ENCODE measurements at regions not wholly inside any gene's neighbourhood (a gene's known extent, or its start where the extent isn't known, plus 50 kb on each side); places are given as distances from the start of the nearest gene placed in this dataset.
"Not testable (repeated sequence)": the region's sequence is repeated elsewhere in the genome, so short reads cannot be mapped to it uniquely, and the experiment has no call there.

DNA sequence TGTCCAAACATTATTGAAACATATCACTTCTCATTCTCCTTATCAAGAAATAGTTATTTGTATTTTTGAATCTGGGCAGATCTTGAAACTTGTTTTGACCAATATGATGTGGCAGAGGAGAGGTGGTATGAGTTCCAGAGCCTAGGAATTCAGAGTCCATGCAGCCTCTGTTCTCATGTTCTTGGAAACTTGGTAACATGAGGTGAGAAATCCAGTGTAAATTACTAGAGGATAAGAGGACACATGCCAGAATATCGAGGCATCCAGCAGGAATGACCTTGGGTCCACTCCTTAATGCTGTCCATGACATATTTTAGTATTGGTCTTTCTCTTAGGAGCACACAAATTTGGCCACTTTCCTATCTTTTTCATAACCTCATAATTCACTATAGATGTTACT, 1374.6 kb downstream of the FSCB start:
- no peaks in the 10 kb centered on the region for H3K4me1 ChIP-seq (ENCODE audit: control insufficient read depth, low read length)
- no peaks in the 10 kb centered on the region for H4K20me1 ChIP-seq (ENCODE audit: control insufficient read depth, insufficient read depth, low read depth, low read length)
- TF ChIP-seq, protein P1, sequence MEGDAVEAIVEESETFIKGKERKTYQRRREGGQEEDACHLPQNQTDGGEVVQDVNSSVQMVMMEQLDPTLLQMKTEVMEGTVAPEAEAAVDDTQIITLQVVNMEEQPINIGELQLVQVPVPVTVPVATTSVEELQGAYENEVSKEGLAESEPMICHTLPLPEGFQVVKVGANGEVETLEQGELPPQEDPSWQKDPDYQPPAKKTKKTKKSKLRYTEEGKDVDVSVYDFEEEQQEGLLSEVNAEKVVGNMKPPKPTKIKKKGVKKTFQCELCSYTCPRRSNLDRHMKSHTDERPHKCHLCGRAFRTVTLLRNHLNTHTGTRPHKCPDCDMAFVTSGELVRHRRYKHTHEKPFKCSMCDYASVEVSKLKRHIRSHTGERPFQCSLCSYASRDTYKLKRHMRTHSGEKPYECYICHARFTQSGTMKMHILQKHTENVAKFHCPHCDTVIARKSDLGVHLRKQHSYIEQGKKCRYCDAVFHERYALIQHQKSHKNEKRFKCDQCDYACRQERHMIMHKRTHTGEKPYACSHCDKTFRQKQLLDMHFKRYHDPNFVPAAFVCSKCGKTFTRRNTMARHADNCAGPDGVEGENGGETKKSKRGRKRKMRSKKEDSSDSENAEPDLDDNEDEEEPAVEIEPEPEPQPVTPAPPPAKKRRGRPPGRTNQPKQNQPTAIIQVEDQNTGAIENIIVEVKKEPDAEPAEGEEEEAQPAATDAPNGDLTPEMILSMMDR (IDR thresholded peaks at IDR 0.05; ENCODE audit: low read depth, low read length, poor library complexity, severe bottlenecking): no peak
- no peak for TF ChIP-seq EZH2phosphoT487 (IDR thresholded peaks at IDR 0.05; ENCODE audit: borderline replicate concordance, low read length)
- no peak overlapping the region for H3K27ac ChIP-seq (ENCODE audit: low read depth, low read length)
- no peaks in the 10 kb centered on the region for H3K36me3 ChIP-seq (ENCODE audit: control insufficient read depth, low read length)
- no peaks in the 10 kb centered on the region for H3K79me2 ChIP-seq (ENCODE audit: control insufficient read depth, low read length)
- H3F3A ChIP-seq (ENCODE audit: control insufficient read depth, insufficient read depth): no peaks in the 10 kb centered on the region
- H3K4me3 ChIP-seq (ENCODE audit: low read length): no peak overlapping the region
- no peaks in the 10 kb centered on the region for H3K9me2 ChIP-seq (replicated peaks; ENCODE audit: control insufficient read depth, low read length)
- H3K9me3 ChIP-seq (ENCODE audit: control insufficient read depth, insufficient read depth, low read length): peaks cover 8% of the 10 kb centered on the region; the same call in 1 of the 2 replicates
- no peaks in the 10 kb centered on the region for H3K27me3 ChIP-seq (ENCODE audit: control insufficient read depth, low read length)
- no peak overlapping the region for H3K4me2 ChIP-seq (ENCODE audit: low read length)

DNA sequence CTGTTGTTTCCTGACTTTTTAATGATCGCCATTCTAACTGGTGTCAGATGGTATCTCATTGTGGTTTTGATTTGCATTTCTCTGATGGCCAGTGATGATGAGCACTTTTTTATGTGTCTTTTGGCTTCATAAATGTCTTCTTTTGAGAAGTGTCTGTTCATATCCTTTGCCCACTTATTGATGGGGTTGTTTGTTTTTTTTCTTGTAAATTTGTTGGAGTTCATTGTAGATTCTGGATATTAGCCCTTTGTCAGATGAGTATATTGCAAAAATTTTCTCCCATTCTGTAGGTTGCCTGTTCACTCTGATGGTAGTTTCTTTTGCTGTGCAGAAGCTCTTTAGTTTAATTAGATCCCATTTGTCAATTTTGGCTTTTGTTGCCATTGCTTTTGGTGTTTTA, 1378.7 kb downstream of the FSCB start:
- not testable (repeated sequence) for H3K27me3 ChIP-seq (ENCODE audit: control insufficient read depth, low read length); H3K9me2 ChIP-seq (replicated peaks; ENCODE audit: control insufficient read depth, low read length); H3K4me3 ChIP-seq (ENCODE audit: low read length); H3K9me3 ChIP-seq (ENCODE audit: control insufficient read depth, insufficient read depth, low read length); H3K27ac ChIP-seq (ENCODE audit: low read depth, low read length); H3F3A ChIP-seq (ENCODE audit: control insufficient read depth, insufficient read depth); H3K4me1 ChIP-seq (ENCODE audit: control insufficient read depth, low read length); H3K79me2 ChIP-seq (ENCODE audit: control insufficient read depth, low read length); H4K20me1 ChIP-seq (ENCODE audit: control insufficient read depth, insufficient read depth, low read depth, low read length); H3K4me2 ChIP-seq (ENCODE audit: low read length); H3K36me3 ChIP-seq (ENCODE audit: control insufficient read depth, low read length)

DNA sequence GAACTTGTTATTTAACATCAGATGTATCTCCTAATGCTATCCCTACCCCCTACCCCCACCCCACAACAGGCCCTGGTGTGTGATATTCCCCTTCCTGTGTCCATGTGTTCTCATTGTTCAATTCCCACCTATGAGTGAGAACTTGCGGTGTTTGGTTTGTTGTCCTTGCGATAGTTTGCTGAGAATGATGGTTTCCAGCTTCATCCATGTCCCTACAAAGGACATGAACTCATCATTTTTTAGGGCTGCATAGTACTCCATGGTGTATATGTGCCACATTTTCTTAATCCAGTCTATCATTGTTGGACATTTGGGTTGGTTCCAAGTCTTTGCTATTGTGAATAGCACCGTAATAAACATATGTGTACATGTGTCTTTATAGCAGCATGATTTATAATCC, 1379.2 kb downstream of the FSCB start:
- not testable (repeated sequence) for H3K4me3 ChIP-seq (ENCODE audit: low read length); H3F3A ChIP-seq (ENCODE audit: control insufficient read depth, insufficient read depth); H3K79me2 ChIP-seq (ENCODE audit: control insufficient read depth, low read length)

DNA sequence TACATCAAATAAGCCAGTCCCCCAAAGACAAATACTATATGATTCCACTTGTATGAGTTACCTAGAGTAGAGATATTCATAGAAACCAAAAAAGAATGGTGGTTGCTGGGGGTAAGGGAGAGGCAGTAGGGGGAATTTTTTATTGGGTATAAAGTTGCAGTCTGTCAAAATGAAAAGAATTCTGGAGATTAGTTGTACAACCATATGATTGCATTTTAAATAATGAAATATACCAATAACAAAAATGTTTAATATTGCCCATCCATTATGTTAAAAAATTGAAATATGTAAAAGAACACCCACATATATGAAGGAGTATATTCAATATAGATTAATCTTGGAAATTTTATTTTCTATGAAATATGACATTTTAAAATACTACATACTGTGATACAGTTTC, 1383.5 kb downstream of the FSCB start:
- TF ChIP-seq EZH2phosphoT487 (IDR thresholded peaks at IDR 0.05; ENCODE audit: borderline replicate concordance, low read length): no peak
- TF ChIP-seq, protein P1 (IDR thresholded peaks at IDR 0.05; ENCODE audit: low read depth, low read length, poor library complexity, severe bottlenecking): no peak
- Histone ChIP-seq H3K27me3 (ENCODE audit: control insufficient read depth, low read length) (no peaks in the 10 kb centered on the region), H3K79me2 (ENCODE audit: control insufficient read depth, low read length) (no peaks in the 10 kb centered on the region), H3K9me3 (ENCODE audit: control insufficient read depth, insufficient read depth, low read length) (peaks cover 7% of the 10 kb centered on the region; the same call in 1 of the 2 replicates), H3F3A (ENCODE audit: control insufficient read depth, insufficient read depth) (no peaks in the 10 kb centered on the region), H3K36me3 (ENCODE audit: control insufficient read depth, low read length) (no peaks in the 10 kb centered on the region), H3K9me2 (replicated peaks; ENCODE audit: control insufficient read depth, low read length) (no peaks in the 10 kb centered on the region), H3K4me2 (ENCODE audit: low read length) (no peak overlapping the region), H3K4me3 (ENCODE audit: low read length) (no peak overlapping the region), H3K27ac (ENCODE audit: low read depth, low read length) (no peak overlapping the region), H3K4me1 (ENCODE audit: control insufficient read depth, low read length) (no peaks in the 10 kb centered on the region), H4K20me1 (ENCODE audit: control insufficient read depth, insufficient read depth, low read depth, low read length) (no peaks in the 10 kb centered on the region)

More for the DNA sequence above, 1379.2 kb downstream of the FSCB start:
- not testable (repeated sequence) for H3K4me1 ChIP-seq (ENCODE audit: control insufficient read depth, low read length); H3K4me2 ChIP-seq (ENCODE audit: low read length); H3K9me2 ChIP-seq (replicated peaks; ENCODE audit: control insufficient read depth, low read length); H3K27ac ChIP-seq (ENCODE audit: low read depth, low read length); H4K20me1 ChIP-seq (ENCODE audit: control insufficient read depth, insufficient read depth, low read depth, low read length); H3K27me3 ChIP-seq (ENCODE audit: control insufficient read depth, low read length); H3K9me3 ChIP-seq (ENCODE audit: control insufficient read depth, insufficient read depth, low read length); H3K36me3 ChIP-seq (ENCODE audit: control insufficient read depth, low read length)
